ENCODE measurements at regions not wholly inside any gene's neighbourhood (a gene's known extent, or its start where the extent isn't known, plus 50 kb on each side); places are given as distances from the start of the nearest gene placed in this dataset.

DNA sequence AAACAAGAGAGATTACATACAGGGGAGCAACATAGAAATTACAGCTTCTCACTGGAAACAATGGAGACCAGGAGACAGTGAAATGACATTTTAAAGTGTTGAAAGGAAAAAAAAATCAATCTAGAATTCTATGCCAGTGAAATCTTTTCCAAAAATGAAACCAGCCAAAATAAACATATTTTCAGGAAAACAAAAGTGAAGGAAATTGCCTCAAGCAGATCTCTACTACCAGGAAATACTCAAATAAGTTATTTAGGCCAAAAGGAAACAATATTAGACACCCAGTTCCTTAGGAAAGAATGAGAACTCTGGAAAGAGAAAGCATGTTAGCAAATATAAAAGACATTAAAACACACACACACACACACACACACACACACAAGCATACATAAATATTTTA, 339.9 kb upstream of the NCKAP5 start:
- TF ChIP-seq POLR2A (IDR thresholded peaks at IDR 0.05) = no peak
- TF ChIP-seq, protein P1, sequence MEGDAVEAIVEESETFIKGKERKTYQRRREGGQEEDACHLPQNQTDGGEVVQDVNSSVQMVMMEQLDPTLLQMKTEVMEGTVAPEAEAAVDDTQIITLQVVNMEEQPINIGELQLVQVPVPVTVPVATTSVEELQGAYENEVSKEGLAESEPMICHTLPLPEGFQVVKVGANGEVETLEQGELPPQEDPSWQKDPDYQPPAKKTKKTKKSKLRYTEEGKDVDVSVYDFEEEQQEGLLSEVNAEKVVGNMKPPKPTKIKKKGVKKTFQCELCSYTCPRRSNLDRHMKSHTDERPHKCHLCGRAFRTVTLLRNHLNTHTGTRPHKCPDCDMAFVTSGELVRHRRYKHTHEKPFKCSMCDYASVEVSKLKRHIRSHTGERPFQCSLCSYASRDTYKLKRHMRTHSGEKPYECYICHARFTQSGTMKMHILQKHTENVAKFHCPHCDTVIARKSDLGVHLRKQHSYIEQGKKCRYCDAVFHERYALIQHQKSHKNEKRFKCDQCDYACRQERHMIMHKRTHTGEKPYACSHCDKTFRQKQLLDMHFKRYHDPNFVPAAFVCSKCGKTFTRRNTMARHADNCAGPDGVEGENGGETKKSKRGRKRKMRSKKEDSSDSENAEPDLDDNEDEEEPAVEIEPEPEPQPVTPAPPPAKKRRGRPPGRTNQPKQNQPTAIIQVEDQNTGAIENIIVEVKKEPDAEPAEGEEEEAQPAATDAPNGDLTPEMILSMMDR (IDR thresholded peaks at IDR 0.05) = no peak
